ENCODE measurements at regions not wholly inside any gene's neighbourhood (a gene's known extent, or its start where the extent isn't known, plus 50 kb on each side); places are given as distances from the start of the nearest gene placed in this dataset.

- Histone ChIP-seq H3K79me2 (replicated peaks; ENCODE audit: insufficient read depth, low read length) (no peaks in the 10 kb centered on the region), H2AFZ (ENCODE audit: low read depth, low read length) (no peak overlapping the region), H3K9ac (ENCODE audit: low read length) (no peak overlapping the region), H3F3A (ENCODE audit: insufficient read depth, low read length, poor library complexity, severe bottlenecking) (no peaks in the 10 kb centered on the region), H3K4me3 (ENCODE audit: low read length) (no peak overlapping the region), H3K27me3 (ENCODE audit: insufficient read depth, low read depth, low read length) (no peaks in the 10 kb centered on the region), H4K20me1 (ENCODE audit: insufficient read depth) (no peaks in the 10 kb centered on the region), H3K4me2 (ENCODE audit: low read length) (no peak overlapping the region), H3K36me3 (ENCODE audit: insufficient read depth, low read length) (no peaks in the 10 kb centered on the region), H3K9me3 (ENCODE audit: low read length) (no peaks in the 10 kb centered on the region), H3K27ac (ENCODE audit: low read length) (no peak overlapping the region), H3K9me2 (ENCODE audit: insufficient read depth, low read length) (no peaks in the 10 kb centered on the region)
- TF ChIP-seq REST (IDR thresholded peaks at IDR 0.05; ENCODE audit: borderline replicate concordance) (no peak), EZH2 (IDR thresholded peaks at IDR 0.05; ENCODE audit: borderline replicate concordance, insufficient read depth, low read length, poor library complexity, severe bottlenecking) (no peak), EP300 (conservative IDR thresholded peaks at IDR 0.05; ENCODE audit: poor library complexity, severe bottlenecking) (no peak), RAD21 (conservative IDR thresholded peaks at IDR 0.05) (no peak), SMC3 (conservative IDR thresholded peaks at IDR 0.05; ENCODE audit: poor library complexity) (no peak)
Observed at GRCh38 chr3:89617706-89618105, 510.3 kb downstream of the EPHA3 start.

DNA sequence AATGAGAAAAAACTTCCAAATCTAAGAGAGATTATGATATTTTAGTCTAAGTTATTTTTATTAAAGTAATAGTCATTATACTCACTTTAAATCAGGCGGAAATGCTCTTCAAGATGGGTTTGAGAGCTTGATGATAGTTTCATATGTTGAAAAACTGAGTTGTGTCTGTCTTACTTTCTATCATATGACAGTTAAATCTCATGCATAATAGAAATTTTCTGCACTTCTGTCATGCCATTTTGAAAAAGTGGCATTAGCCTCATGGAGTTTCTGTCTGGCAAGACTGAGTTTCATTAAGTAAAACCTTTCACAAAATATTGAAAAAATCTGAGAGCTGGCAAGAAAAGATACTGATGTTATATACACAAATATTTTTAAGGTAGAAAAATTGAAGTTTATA is 511.8 kb downstream of the EPHA3 start:
- Histone ChIP-seq H3K9me3 (ENCODE audit: low read length) (no peaks in the 10 kb centered on the region), H3K9me2 (ENCODE audit: insufficient read depth, low read length) (no peaks in the 10 kb centered on the region), H2AFZ (ENCODE audit: low read depth, low read length) (no peak overlapping the region), H3K27me3 (ENCODE audit: insufficient read depth, low read depth, low read length) (no peaks in the 10 kb centered on the region), H3K4me2 (ENCODE audit: low read length) (no peak overlapping the region), H3K4me3 (ENCODE audit: low read length) (no peak overlapping the region), H3K79me2 (replicated peaks; ENCODE audit: insufficient read depth, low read length) (no peaks in the 10 kb centered on the region), H4K20me1 (ENCODE audit: insufficient read depth) (no peaks in the 10 kb centered on the region), H3K9ac (ENCODE audit: low read length) (no peak overlapping the region), H3K36me3 (ENCODE audit: insufficient read depth, low read length) (no peaks in the 10 kb centered on the region), H3F3A (ENCODE audit: insufficient read depth, low read length, poor library complexity, severe bottlenecking) (no peaks in the 10 kb centered on the region), H3K27ac (ENCODE audit: low read length) (peak overlapping the region; percentile 6)
- TF ChIP-seq POLR2AphosphoS5 (IDR thresholded peaks at IDR 0.05) (peak; percentile 41), EZH2 (IDR thresholded peaks at IDR 0.05; ENCODE audit: borderline replicate concordance, insufficient read depth, low read length, poor library complexity, severe bottlenecking) (no peak), EP300 (conservative IDR thresholded peaks at IDR 0.05; ENCODE audit: poor library complexity, severe bottlenecking) (peak; percentile 93), RAD21 (conservative IDR thresholded peaks at IDR 0.05) (no peak), REST (IDR thresholded peaks at IDR 0.05; ENCODE audit: borderline replicate concordance) (peak; percentile 30)
